ENCODE measurements at regions not wholly inside any gene's neighbourhood (a gene's known extent, or its start where the extent isn't known, plus 50 kb on each side); places are given as distances from the start of the nearest gene placed in this dataset.

- POLR2A ChIA-PET = no interaction called here
- Mint-ChIP-seq H3K9me3 (ENCODE audit: insufficient read depth) (peaks cover 5% of the 10 kb centered on the region), H3K27me3 (ENCODE audit: low read depth) (no peaks in the 10 kb centered on the region), H3K4me1 (ENCODE audit: low read depth) (no peaks in the 10 kb centered on the region), H3K27ac (no peak overlapping the region), H3K4me3 (no peak overlapping the region), H3K36me3 (ENCODE audit: low read depth) (no peaks in the 10 kb centered on the region)
- no peak for ATAC-seq
- no peak for DNase-seq
- CTCF ChIA-PET = no interaction called here
Measured at GRCh38 chr20:55881204-55881603, 124.1 kb downstream of the CBLN4 start.

GRCh38 chr20:55880361-55880760, 125.0 kb downstream of the CBLN4 start:
- H3K4me3 Mint-ChIP-seq = no peak overlapping the region
- H3K9me3 Mint-ChIP-seq (ENCODE audit: insufficient read depth) = peaks cover 5% of the 10 kb centered on the region
- H3K36me3 Mint-ChIP-seq (ENCODE audit: low read depth) = no peaks in the 10 kb centered on the region
- H3K27ac Mint-ChIP-seq = no peak overlapping the region
- DNase-seq = no peak
- ChIA-PET POLR2A (no interaction called here), CTCF (no interaction called here)
- no peak for ATAC-seq
- H3K4me1 Mint-ChIP-seq (ENCODE audit: low read depth) = no peaks in the 10 kb centered on the region
- H3K27me3 Mint-ChIP-seq (ENCODE audit: low read depth) = no peaks in the 10 kb centered on the region

- DNase-seq (no peak), ATAC-seq (no peak)
- POLR2A ChIA-PET = no interaction called here
- Mint-ChIP-seq H3K4me1 (ENCODE audit: low read depth) (no peaks in the 10 kb centered on the region), H3K27me3 (ENCODE audit: low read depth) (no peaks in the 10 kb centered on the region), H3K36me3 (ENCODE audit: low read depth) (no peaks in the 10 kb centered on the region), H3K9me3 (ENCODE audit: insufficient read depth) (peaks cover 5% of the 10 kb centered on the region), H3K4me3 (no peak overlapping the region), H3K27ac (no peak overlapping the region)
- CTCF ChIA-PET = no interaction called here
Measured at GRCh38 chr20:55855052-55855451, 150.3 kb downstream of the CBLN4 start.

- Mint-ChIP-seq H3K9me3 (ENCODE audit: insufficient read depth) (peaks cover 5% of the 10 kb centered on the region), H3K36me3 (ENCODE audit: low read depth) (no peaks in the 10 kb centered on the region), H3K4me3 (no peak overlapping the region), H3K4me1 (ENCODE audit: low read depth) (no peaks in the 10 kb centered on the region), H3K27ac (no peak overlapping the region), H3K27me3 (ENCODE audit: low read depth) (no peaks in the 10 kb centered on the region)
- ChIA-PET POLR2A (no interaction called here), CTCF (no interaction called here)
- DNase-seq = no peak
- ATAC-seq = no peak
Measured at GRCh38 chr20:55830121-55830827, 175.0 kb downstream of the CBLN4 start.

GRCh38 chr20:55805138-55805537, 200.2 kb downstream of the CBLN4 start:
- H3K4me1 Mint-ChIP-seq (ENCODE audit: low read depth) = no peaks in the 10 kb centered on the region
- no peaks in the 10 kb centered on the region for H3K36me3 Mint-ChIP-seq (ENCODE audit: low read depth)
- no peak overlapping the region for H3K27ac Mint-ChIP-seq
- DNase-seq (no peak), ATAC-seq (no peak)
- no peak overlapping the region for H3K4me3 Mint-ChIP-seq
- ChIA-PET POLR2A (no interaction called here), CTCF (no interaction called here)
- peaks cover 10% of the 10 kb centered on the region for H3K9me3 Mint-ChIP-seq (ENCODE audit: insufficient read depth)
- H3K27me3 Mint-ChIP-seq (ENCODE audit: low read depth) = no peaks in the 10 kb centered on the region

- Mint-ChIP-seq H3K27ac (no peak overlapping the region), H3K36me3 (ENCODE audit: low read depth) (no peaks in the 10 kb centered on the region), H3K4me1 (ENCODE audit: low read depth) (no peaks in the 10 kb centered on the region), H3K9me3 (ENCODE audit: insufficient read depth) (peaks cover 11% of the 10 kb centered on the region), H3K4me3 (no peak overlapping the region), H3K27me3 (ENCODE audit: low read depth) (no peaks in the 10 kb centered on the region)
- no peak for DNase-seq
- POLR2A ChIA-PET = no interaction called here
- no peak for ATAC-seq
- CTCF ChIA-PET = no interaction called here
Measured at GRCh38 chr20:55800552-55801245, 204.6 kb downstream of the CBLN4 start.

- Mint-ChIP-seq H3K27ac (no peak overlapping the region), H3K9me3 (ENCODE audit: insufficient read depth) (no peaks in the 10 kb centered on the region), H3K4me3 (no peak overlapping the region), H3K4me1 (ENCODE audit: low read depth) (no peaks in the 10 kb centered on the region), H3K27me3 (ENCODE audit: low read depth) (no peaks in the 10 kb centered on the region), H3K36me3 (ENCODE audit: low read depth) (no peaks in the 10 kb centered on the region)
- ChIA-PET CTCF (no interaction called here), POLR2A (no interaction called here)
- DNase-seq (no peak), ATAC-seq (no peak)
Measured at GRCh38 chr20:55793986-55794385, 211.3 kb downstream of the CBLN4 start.

GRCh38 chr20:55792049-55792448, 213.3 kb downstream of the CBLN4 start:
- no peak for ATAC-seq
- ChIA-PET CTCF (no interaction called here), POLR2A (no interaction called here)
- DNase-seq = no peak
- Mint-ChIP-seq H3K27ac (no peak overlapping the region), H3K9me3 (ENCODE audit: insufficient read depth) (no peaks in the 10 kb centered on the region), H3K27me3 (ENCODE audit: low read depth) (no peaks in the 10 kb centered on the region), H3K4me1 (ENCODE audit: low read depth) (no peaks in the 10 kb centered on the region), H3K4me3 (no peak overlapping the region), H3K36me3 (ENCODE audit: low read depth) (no peaks in the 10 kb centered on the region)

GRCh38 chr20:55790178-55790577, 215.1 kb downstream of the CBLN4 start:
- no peak for DNase-seq
- POLR2A ChIA-PET = no interaction called here
- Mint-ChIP-seq H3K4me1 (ENCODE audit: low read depth) (no peaks in the 10 kb centered on the region), H3K27ac (no peak overlapping the region), H3K36me3 (ENCODE audit: low read depth) (no peaks in the 10 kb centered on the region), H3K9me3 (ENCODE audit: insufficient read depth) (peaks cover 10% of the 10 kb centered on the region), H3K4me3 (no peak overlapping the region), H3K27me3 (ENCODE audit: low read depth) (no peaks in the 10 kb centered on the region)
- CTCF ChIA-PET = no interaction called here
- ATAC-seq = no peak

- Mint-ChIP-seq H3K36me3 (ENCODE audit: low read depth) (no peaks in the 10 kb centered on the region), H3K4me3 (no peak overlapping the region), H3K4me1 (ENCODE audit: low read depth) (no peaks in the 10 kb centered on the region), H3K27me3 (ENCODE audit: low read depth) (no peaks in the 10 kb centered on the region), H3K9me3 (ENCODE audit: insufficient read depth) (peaks cover 14% of the 10 kb centered on the region), H3K27ac (no peak overlapping the region)
- ChIA-PET POLR2A (no interaction called here), CTCF (no interaction called here)
- ATAC-seq (no peak), DNase-seq (no peak)
Measured at GRCh38 chr20:55784036-55784435, 221.3 kb downstream of the CBLN4 start.

- Mint-ChIP-seq H3K27me3 (ENCODE audit: low read depth) (no peaks in the 10 kb centered on the region), H3K36me3 (ENCODE audit: low read depth) (no peaks in the 10 kb centered on the region), H3K4me1 (ENCODE audit: low read depth) (no peaks in the 10 kb centered on the region)
Measured at GRCh38 chr20:55783381-55783780, 221.9 kb downstream of the CBLN4 start.

GRCh38 chr20:55782912-55783253, 222.4 kb downstream of the CBLN4 start:
- POLR2A ChIA-PET = no interaction called here
- Mint-ChIP-seq H3K36me3 (ENCODE audit: low read depth) (no peaks in the 10 kb centered on the region), H3K27me3 (ENCODE audit: low read depth) (no peaks in the 10 kb centered on the region), H3K9me3 (ENCODE audit: insufficient read depth) (peaks cover 19% of the 10 kb centered on the region), H3K4me3 (no peak overlapping the region), H3K4me1 (ENCODE audit: low read depth) (no peaks in the 10 kb centered on the region), H3K27ac (no peak overlapping the region)
- DNase-seq (no peak), ATAC-seq (no peak)
- CTCF ChIA-PET = no interaction called here

More at GRCh38 chr20:55783381-55783780, 221.9 kb downstream of the CBLN4 start:
- Mint-ChIP-seq H3K4me3 (no peak overlapping the region), H3K9me3 (ENCODE audit: insufficient read depth) (peaks cover 15% of the 10 kb centered on the region), H3K27ac (no peak overlapping the region)
- ChIA-PET CTCF (no interaction called here), POLR2A (no interaction called here)
- DNase-seq = no peak
- no peak for ATAC-seq

All from activated CD8-positive, alpha-beta T cell treated with anti-CD3 and anti-CD28 coated beads, Interleukin-2, amount 10 ng/mL, durations not matched to agents 7 days and 5 days (primary cell).